IMR-90 (cell line): ENCODE measurements at regions not wholly inside any gene's neighbourhood (a gene's known extent, or its start where the extent isn't known, plus 50 kb on each side); places are given as distances from the start of the nearest gene placed in this dataset.

Experiments
- ATAC-seq: fragments of 200-7000 bp; cut with Tn5 transposase; 2 replicates; pipeline ENCODE4 v1.9.1; 2020; ENCODE audit warnings: low read depth, mild to moderate bottlenecking, moderate library complexity
- BruUV-seq: library from RNA; stranded (reverse); fragments of 400-500 nt; replicated peaks from 2 replicates; lab custom pipeline; 2021; lab: Mats Ljungman, UMichigan
- CTCF ChIA-PET: fragments of 300-600 bp; formaldehyde crosslinking; extraction: SDS; loops from one replicate; lab custom pipeline; 2021; ENCODE audit warnings: antibody characterized with exemption; lab: Yijun Ruan, JAX
- POLR2A ChIA-PET: fragments of 300-600 bp; sonication (Branson Sonifier 250); formaldehyde crosslinking; loops from one replicate; lab custom pipeline; 2022; ENCODE audit warnings: antibody characterized with exemption; ENCODE audit not compliant: unreplicated experiment; lab: Charles Lee
- DNase-seq: peaks from one replicate; pipeline ENCODE4 v3.0.0; 2013
- H2AFZ ChIP-seq: replicated peaks from 2 replicates; pipeline ENCODE3; 2013; ENCODE audit warnings: low read length, mild to moderate bottlenecking; ENCODE audit not compliant: poor library complexity
- H2AK5ac ChIP-seq: 2 replicates; pipeline ENCODE4 v1.6.1; 2013; ENCODE audit warnings: low read depth, low read length, inconsistent platforms
- H2AK9ac ChIP-seq: replicated peaks from 2 replicates; pipeline ENCODE3; 2013; ENCODE audit warnings: mild to moderate bottlenecking, low read depth, low read length, moderate library complexity; ENCODE audit not compliant: poor library complexity
- H2BK120ac ChIP-seq: 2 replicates; pipeline ENCODE4 v1.6.1; 2013; ENCODE audit warnings: low read depth, low read length, inconsistent platforms
- H2BK15ac ChIP-seq: 3 replicates; pipeline ENCODE4 v1.6.1; 2013; ENCODE audit warnings: low read depth, low read length, inconsistent platforms
- H2BK20ac ChIP-seq: 2 replicates; pipeline ENCODE4 v1.6.1; 2013; ENCODE audit warnings: low read depth, mild to moderate bottlenecking, inconsistent platforms, low read length, moderate library complexity
- H2BK5ac ChIP-seq: 2 replicates; pipeline ENCODE4 v1.6.1; 2013; ENCODE audit warnings: mild to moderate bottlenecking, low read depth, low read length, inconsistent platforms; ENCODE audit not compliant: poor library complexity, severe bottlenecking
- H3K14ac ChIP-seq: replicated peaks from 2 replicates; pipeline ENCODE4 v1.6.1; 2013; ENCODE audit warnings: low read depth, low read length, inconsistent platforms
- H3K18ac ChIP-seq: 2 replicates; pipeline ENCODE4 v1.6.1; 2013; ENCODE audit warnings: low read depth, low read length, control low read depth
- H3K23ac ChIP-seq: 2 replicates; pipeline ENCODE4 v1.6.1; 2013; ENCODE audit warnings: low read depth, low read length, inconsistent platforms
- H3K27ac ChIP-seq: 2 replicates; pipeline ENCODE4 v1.5.1; 2013; ENCODE audit warnings: mild to moderate bottlenecking, control low read depth, low read length; ENCODE audit not compliant: insufficient read depth
- H3K27me3 ChIP-seq: 2 replicates; pipeline ENCODE4 v1.6.1; 2013; ENCODE audit warnings: low read length; ENCODE audit not compliant: control insufficient read depth, insufficient read depth
- H3K36me3 ChIP-seq: 2 replicates; pipeline ENCODE4 v1.6.1; 2013; ENCODE audit warnings: low read length, mixed read lengths; ENCODE audit not compliant: control insufficient read depth, insufficient read depth
- H3K4ac ChIP-seq: 2 replicates; pipeline ENCODE4 v1.6.1; 2013; ENCODE audit warnings: low read depth, low read length, inconsistent platforms
- H3K4me1 ChIP-seq: 2 replicates; pipeline ENCODE4 v1.6.1; 2013; ENCODE audit warnings: low read length, mixed read lengths; ENCODE audit not compliant: control insufficient read depth, insufficient read depth
- H3K4me2 ChIP-seq: 2 replicates; pipeline ENCODE4 v1.6.1; 2013; ENCODE audit warnings: low read depth, mild to moderate bottlenecking, control low read depth, low read length, moderate library complexity
- H3K4me3 ChIP-seq: 2 replicates; pipeline ENCODE4 v1.5.1; 2013; ENCODE audit warnings: low read depth, mild to moderate bottlenecking, control low read depth, low read length, moderate library complexity; ENCODE audit not compliant: insufficient read depth
- H3K56ac ChIP-seq: 2 replicates; pipeline ENCODE4 v1.6.1; 2013; ENCODE audit warnings: low read length, inconsistent platforms; ENCODE audit not compliant: insufficient read depth; ENCODE audit errors: extremely low read depth
- H3K79me1 ChIP-seq, 2 experiments: 2 replicates each; pipeline ENCODE4 v1.6.1; 2013; ENCODE audit warnings: low read length in 2 of 2, inconsistent platforms in 1 of 2, low read depth in 1 of 2
- H3K9ac ChIP-seq: 2 replicates; pipeline ENCODE4 v1.6.1; 2013; ENCODE audit warnings: low read depth, low read length, control low read depth
- H3K9me1 ChIP-seq: 2 replicates; pipeline ENCODE4 v1.6.1; 2013; ENCODE audit warnings: low read length, inconsistent platforms; ENCODE audit not compliant: insufficient read depth
- H3K9me3 ChIP-seq: 2 replicates; pipeline ENCODE4 v1.6.1; 2013; ENCODE audit warnings: low read length; ENCODE audit not compliant: control insufficient read depth, insufficient read depth
- H4K20me1 ChIP-seq: 2 replicates; pipeline ENCODE4 v1.6.1; 2013; ENCODE audit warnings: low read length, inconsistent platforms; ENCODE audit not compliant: insufficient read depth
- H4K5ac ChIP-seq: 2 replicates; pipeline ENCODE4 v1.6.1; 2013; ENCODE audit warnings: mild to moderate bottlenecking, low read depth, low read length, control low read depth
- H4K8ac ChIP-seq, 2 experiments: 2 replicates each; pipeline ENCODE4 v1.6.1; 2013; ENCODE audit warnings: low read depth in 2 of 2, low read length in 2 of 2, control low read depth in 1 of 2, inconsistent platforms in 1 of 2
- H4K91ac ChIP-seq: 2 replicates; pipeline ENCODE4 v1.6.1; 2013; ENCODE audit warnings: low read depth, low read length, inconsistent platforms; ENCODE audit not compliant: insufficient read depth
- BHLHE40 ChIP-seq: fragments of 150-350 bp; IDR thresholded peaks from 2 replicates; pipeline ENCODE4 v1.6.1; 2016; ENCODE audit warnings: mild to moderate bottlenecking, low read depth, low read length
- CEBPB ChIP-seq: IDR thresholded peaks from 2 replicates; pipeline ENCODE4 v1.6.1; 2012; ENCODE audit warnings: low read depth, low read length, improper control_type of control experiment
- CHD1 ChIP-seq: IDR thresholded peaks from 2 replicates; pipeline ENCODE4 v1.6.1; 2012; ENCODE audit warnings: low read depth, low read length, improper control_type of control experiment
- FOS ChIP-seq: fragments of 150-350 bp; IDR thresholded peaks from 2 replicates; pipeline ENCODE4 v1.6.1; 2016; ENCODE audit warnings: low read depth, low read length
- MAFK ChIP-seq: IDR thresholded peaks from 2 replicates; pipeline ENCODE4 v1.6.1; 2012; ENCODE audit warnings: low read depth, low read length, improper control_type of control experiment
- MAZ ChIP-seq: IDR thresholded peaks from 2 replicates; pipeline ENCODE4 v1.6.1; 2012; ENCODE audit warnings: low read depth, mild to moderate bottlenecking, low read length, improper control_type of control experiment, moderate library complexity, borderline replicate concordance
- MXI1 ChIP-seq: IDR thresholded peaks from 2 replicates; pipeline ENCODE4 v1.6.1; 2012; ENCODE audit warnings: low read depth, mild to moderate bottlenecking, low read length, moderate library complexity, borderline replicate concordance
- NFE2L2 ChIP-seq: fragments of 150-350 bp; IDR thresholded peaks from 2 replicates; pipeline ENCODE4 v1.6.1; 2016; ENCODE audit warnings: low read depth, mild to moderate bottlenecking, low read length
- POLR2A ChIP-seq: IDR thresholded peaks from 2 replicates; pipeline ENCODE4 v1.6.1; 2012; ENCODE audit warnings: mild to moderate bottlenecking, low read depth, low read length
- RAD21 ChIP-seq: IDR thresholded peaks from 2 replicates; pipeline ENCODE4 v1.6.1; 2012; ENCODE audit warnings: low read length, improper control_type of control experiment
- RCOR1 ChIP-seq: IDR thresholded peaks from 2 replicates; pipeline ENCODE4 v1.6.1; 2012; ENCODE audit warnings: mild to moderate bottlenecking, low read length, improper control_type of control experiment; ENCODE audit not compliant: insufficient replicate concordance
- RFX5 ChIP-seq: IDR thresholded peaks from 2 replicates; pipeline ENCODE4 v1.8.0; 2012; ENCODE audit warnings: low read depth, mild to moderate bottlenecking, low read length, moderate library complexity
- SMC3 ChIP-seq: fragments of 150-350 bp; IDR thresholded peaks from 2 replicates; pipeline ENCODE4 v1.6.1; 2016; ENCODE audit warnings: low read depth, mild to moderate bottlenecking, antibody characterized with exemption, low read length, moderate library complexity
- WGBS, 2 experiments: methylation state at CpG; one replicate each; pipeline versions ENCODE4 v1.1.5 to v1.1.7; 2013; ENCODE audit warnings: missing lambda C conversion rate in 2 of 2; ENCODE audit not compliant: insufficient read length in 1 of 2; ENCODE audit errors: extremely low coverage in 2 of 2; 5-methylcytosine and 5-hydroxymethylcytosine counted together
- dilution Hi-C: fragments of 300-500 bp; cut with HindIII; formaldehyde crosslinking; loops from one replicate; pipeline ENCODE4 v1.14.3; 2018; ENCODE audit warnings: low sequenced_read_pairs; ENCODE audit not compliant: unreplicated experiment
- in situ Hi-C: fragments of 300-500 bp; cut with MboI; formaldehyde crosslinking; loops from 3 replicates; pipeline ENCODE4 v1.14.3; 2019; ENCODE audit warnings: low sequenced_read_pairs, inconsistent platforms, mixed read lengths
- intact Hi-C: fragments of 100-400 bp; cut with micrococcal nuclease; formaldehyde crosslinking; loops from 2 replicates; pipeline ENCODE4 v1.10.0; 2022
- TF ChIP-seq, protein P1 (sequence below): fragments of 150-350 bp; IDR thresholded peaks from 2 replicates; pipeline ENCODE4 v1.6.1; 2016; ENCODE audit warnings: low read depth, mild to moderate bottlenecking, low read length, moderate library complexity, borderline replicate concordance
- TF ChIP-seq, protein P2 (sequence below): conservative IDR thresholded peaks from 2 replicates; pipeline ENCODE4 v1.5.1; 2012; ENCODE audit warnings: mild to moderate bottlenecking, low read depth, low read length, improper control_type of control experiment
- TF ChIP-seq, protein P3 (sequence below): fragments of 150-350 bp; IDR thresholded peaks from 2 replicates; pipeline ENCODE4 v1.6.1; 2017; ENCODE audit warnings: mild to moderate bottlenecking, antibody characterized with exemption, low read length, low read depth

DNA sequence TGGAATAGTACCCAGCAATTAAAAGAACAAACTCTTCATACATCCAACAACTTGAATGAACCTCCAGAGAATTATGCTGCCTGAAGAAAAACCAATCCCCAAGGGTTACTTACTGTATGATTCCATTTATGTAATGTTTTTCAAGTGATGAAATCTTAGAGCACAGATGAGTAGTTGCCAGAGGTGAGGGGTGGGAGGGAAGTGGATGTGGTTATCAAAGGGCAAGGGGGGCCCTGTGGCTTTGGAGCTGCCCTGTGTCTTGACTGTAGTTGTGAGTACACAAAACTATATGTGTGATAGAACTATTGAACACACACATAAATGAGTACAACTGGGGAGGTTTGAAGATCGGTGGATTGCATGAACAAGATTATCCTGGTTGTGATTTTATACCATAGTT, 115.8 kb upstream of the SLC25A48 start:
- CTCF ChIA-PET = no interaction called here
- Histone ChIP-seq H3K9me3 (no peaks in the 10 kb centered on the region), H3K4me2 (no peak overlapping the region), H2AFZ (no peak overlapping the region), H4K8ac (no peak overlapping the region), H3K27ac (no peak overlapping the region), H2BK5ac (no peak overlapping the region), H3K9ac (no peak overlapping the region), H3K18ac (no peak overlapping the region), H2BK15ac (no peak overlapping the region), H2AK5ac (no peak overlapping the region), H3K79me1 (no peaks in the 10 kb centered on the region), H3K4me1 (no peaks in the 10 kb centered on the region), H4K5ac (no peak overlapping the region), H2BK20ac (no peak overlapping the region), H4K20me1 (no peaks in the 10 kb centered on the region), H3K23ac (no peak overlapping the region), H2AK9ac (no peak overlapping the region), H3K14ac (no peak overlapping the region), H2BK120ac (no peak overlapping the region), H3K56ac (no peak overlapping the region), H4K91ac (no peak overlapping the region), H3K36me3 (no peaks in the 10 kb centered on the region), H3K9me1 (no peaks in the 10 kb centered on the region), H3K4ac (no peak overlapping the region), H3K4me3 (no peak overlapping the region), H3K27me3 (no peaks in the 10 kb centered on the region; the same call in 1 of the 2 replicates)
- ATAC-seq (no peak), DNase-seq (no peak)
- POLR2A ChIA-PET = no interaction called here
- TF ChIP-seq RCOR1 = no peak
- TF ChIP-seq, protein P1, sequence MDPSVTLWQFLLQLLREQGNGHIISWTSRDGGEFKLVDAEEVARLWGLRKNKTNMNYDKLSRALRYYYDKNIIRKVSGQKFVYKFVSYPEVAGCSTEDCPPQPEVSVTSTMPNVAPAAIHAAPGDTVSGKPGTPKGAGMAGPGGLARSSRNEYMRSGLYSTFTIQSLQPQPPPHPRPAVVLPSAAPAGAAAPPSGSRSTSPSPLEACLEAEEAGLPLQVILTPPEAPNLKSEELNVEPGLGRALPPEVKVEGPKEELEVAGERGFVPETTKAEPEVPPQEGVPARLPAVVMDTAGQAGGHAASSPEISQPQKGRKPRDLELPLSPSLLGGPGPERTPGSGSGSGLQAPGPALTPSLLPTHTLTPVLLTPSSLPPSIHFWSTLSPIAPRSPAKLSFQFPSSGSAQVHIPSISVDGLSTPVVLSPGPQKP = no peak
- TF ChIP-seq BHLHE40 = no peak
- no peak for TF ChIP-seq CEBPB
- no peak for TF ChIP-seq RFX5
- TF ChIP-seq MAZ = no peak
- no peak for TF ChIP-seq MAFK
- TF ChIP-seq CHD1 = no peak
- no peak for TF ChIP-seq RAD21
- TF ChIP-seq NFE2L2 = no peak
- no peak for TF ChIP-seq MXI1
- no peak for TF ChIP-seq FOS
- TF ChIP-seq, protein P2, sequence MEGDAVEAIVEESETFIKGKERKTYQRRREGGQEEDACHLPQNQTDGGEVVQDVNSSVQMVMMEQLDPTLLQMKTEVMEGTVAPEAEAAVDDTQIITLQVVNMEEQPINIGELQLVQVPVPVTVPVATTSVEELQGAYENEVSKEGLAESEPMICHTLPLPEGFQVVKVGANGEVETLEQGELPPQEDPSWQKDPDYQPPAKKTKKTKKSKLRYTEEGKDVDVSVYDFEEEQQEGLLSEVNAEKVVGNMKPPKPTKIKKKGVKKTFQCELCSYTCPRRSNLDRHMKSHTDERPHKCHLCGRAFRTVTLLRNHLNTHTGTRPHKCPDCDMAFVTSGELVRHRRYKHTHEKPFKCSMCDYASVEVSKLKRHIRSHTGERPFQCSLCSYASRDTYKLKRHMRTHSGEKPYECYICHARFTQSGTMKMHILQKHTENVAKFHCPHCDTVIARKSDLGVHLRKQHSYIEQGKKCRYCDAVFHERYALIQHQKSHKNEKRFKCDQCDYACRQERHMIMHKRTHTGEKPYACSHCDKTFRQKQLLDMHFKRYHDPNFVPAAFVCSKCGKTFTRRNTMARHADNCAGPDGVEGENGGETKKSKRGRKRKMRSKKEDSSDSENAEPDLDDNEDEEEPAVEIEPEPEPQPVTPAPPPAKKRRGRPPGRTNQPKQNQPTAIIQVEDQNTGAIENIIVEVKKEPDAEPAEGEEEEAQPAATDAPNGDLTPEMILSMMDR = no peak
- TF ChIP-seq, protein P3, sequence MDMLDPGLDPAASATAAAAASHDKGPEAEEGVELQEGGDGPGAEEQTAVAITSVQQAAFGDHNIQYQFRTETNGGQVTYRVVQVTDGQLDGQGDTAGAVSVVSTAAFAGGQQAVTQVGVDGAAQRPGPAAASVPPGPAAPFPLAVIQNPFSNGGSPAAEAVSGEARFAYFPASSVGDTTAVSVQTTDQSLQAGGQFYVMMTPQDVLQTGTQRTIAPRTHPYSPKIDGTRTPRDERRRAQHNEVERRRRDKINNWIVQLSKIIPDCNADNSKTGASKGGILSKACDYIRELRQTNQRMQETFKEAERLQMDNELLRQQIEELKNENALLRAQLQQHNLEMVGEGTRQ = no peak
- TF ChIP-seq POLR2A = no peak
- no peak for TF ChIP-seq SMC3
- intact Hi-C loops = no loop called here
- no TSS peak for BruUV-seq
- dilution Hi-C loops = no loop called here
- in situ Hi-C loops = no loop called here
- WGBS, 2 experiments = no CpG with 5 or more reads among the region's 1 CpG
